GM19372 (cell line): ENCODE measurements at regions not wholly inside any gene's neighbourhood (a gene's known extent, or its start where the extent isn't known, plus 50 kb on each side); places are given as distances from the start of the nearest gene placed in this dataset.
"Not testable (repeated sequence)": the region's sequence is repeated elsewhere in the genome, so short reads cannot be mapped to it uniquely, and the experiment has no call there.

ENCODE experiments used
- ATAC-seq: cut with Tn5 transposase; IDR thresholded peaks from one replicate; pipeline ENCODE4 v1.9.1; 2021; ENCODE audit warnings: mild to moderate bottlenecking, low read depth, moderate library complexity; ENCODE audit not compliant: unreplicated experiment

- no peak for ATAC-seq
Measured at GRCh38 chr4:188986271-188986689, 847.0 kb downstream of the TRIML1 start.

- ATAC-seq, result no peak
Measured at GRCh38 chr4:188987011-188987410, 847.8 kb downstream of the TRIML1 start.

GRCh38 chr4:188988131-188988530, 848.9 kb downstream of the TRIML1 start:
- no peak for ATAC-seq

- ATAC-seq, result no peak
Measured at GRCh38 chr4:188989371-188989770, 850.1 kb downstream of the TRIML1 start.

GRCh38 chr4:188992706-188993105, 853.5 kb downstream of the TRIML1 start:
- ATAC-seq, result no peak

- no peak for ATAC-seq
Measured at GRCh38 chr4:188993871-188994270, 854.6 kb downstream of the TRIML1 start.

- ATAC-seq, result no peak
Measured at GRCh38 chr4:189001283-189001970, 862.2 kb downstream of the TRIML1 start.

GRCh38 chr4:189001971-189002450, 862.8 kb downstream of the TRIML1 start:
- ATAC-seq, result no peak

GRCh38 chr4:189002475-189002874, 863.2 kb downstream of the TRIML1 start:
- no peak for ATAC-seq

GRCh38 chr4:189010452-189011217, 871.4 kb downstream of the TRIML1 start:
- ATAC-seq, result not testable (repeated sequence)

- no peak for ATAC-seq
Measured at GRCh38 chr4:189021831-189022230, 882.6 kb downstream of the TRIML1 start.

- no peak for ATAC-seq
Measured at GRCh38 chr4:189022440-189023035, 883.3 kb downstream of the TRIML1 start.

- ATAC-seq, result no peak
Measured at GRCh38 chr4:189029976-189030504, 890.8 kb downstream of the TRIML1 start.

GRCh38 chr4:189032606-189033338, 893.5 kb downstream of the TRIML1 start:
- ATAC-seq, result no peak

GRCh38 chr4:189033801-189034347, 894.6 kb downstream of the TRIML1 start:
- ATAC-seq, result no peak

GRCh38 chr4:189035091-189035490, 895.9 kb downstream of the TRIML1 start:
- ATAC-seq, result no peak

- ATAC-seq, result no peak
Measured at GRCh38 chr4:189035654-189036053, 896.4 kb downstream of the TRIML1 start.

GRCh38 chr4:189036906-189037305, 897.7 kb downstream of the TRIML1 start:
- no peak for ATAC-seq

- no peak for ATAC-seq
Measured at GRCh38 chr4:189046642-189047041, 894.0 kb upstream of the FRG1 start.

- no peak for ATAC-seq
Measured at GRCh38 chr4:189048119-189048518, 892.6 kb upstream of the FRG1 start.
